ENCODE measurements at regions not wholly inside any gene's neighbourhood (a gene's known extent, or its start where the extent isn't known, plus 50 kb on each side); places are given as distances from the start of the nearest gene placed in this dataset.

- TF ChIP-seq, protein P1, sequence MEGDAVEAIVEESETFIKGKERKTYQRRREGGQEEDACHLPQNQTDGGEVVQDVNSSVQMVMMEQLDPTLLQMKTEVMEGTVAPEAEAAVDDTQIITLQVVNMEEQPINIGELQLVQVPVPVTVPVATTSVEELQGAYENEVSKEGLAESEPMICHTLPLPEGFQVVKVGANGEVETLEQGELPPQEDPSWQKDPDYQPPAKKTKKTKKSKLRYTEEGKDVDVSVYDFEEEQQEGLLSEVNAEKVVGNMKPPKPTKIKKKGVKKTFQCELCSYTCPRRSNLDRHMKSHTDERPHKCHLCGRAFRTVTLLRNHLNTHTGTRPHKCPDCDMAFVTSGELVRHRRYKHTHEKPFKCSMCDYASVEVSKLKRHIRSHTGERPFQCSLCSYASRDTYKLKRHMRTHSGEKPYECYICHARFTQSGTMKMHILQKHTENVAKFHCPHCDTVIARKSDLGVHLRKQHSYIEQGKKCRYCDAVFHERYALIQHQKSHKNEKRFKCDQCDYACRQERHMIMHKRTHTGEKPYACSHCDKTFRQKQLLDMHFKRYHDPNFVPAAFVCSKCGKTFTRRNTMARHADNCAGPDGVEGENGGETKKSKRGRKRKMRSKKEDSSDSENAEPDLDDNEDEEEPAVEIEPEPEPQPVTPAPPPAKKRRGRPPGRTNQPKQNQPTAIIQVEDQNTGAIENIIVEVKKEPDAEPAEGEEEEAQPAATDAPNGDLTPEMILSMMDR (conservative IDR thresholded peaks at IDR 0.05; ENCODE audit: low read depth, low read length), result no peak
- Histone ChIP-seq H2AFZ (ENCODE audit: low read depth) (no peak overlapping the region), H3K4me2 (no peak overlapping the region), H3K9ac (no peak overlapping the region), H3K27ac (no peak overlapping the region), H3K27me3 (ENCODE audit: insufficient read depth, low read depth) (no peaks in the 10 kb centered on the region), H3K4me3 (IDR thresholded peaks at IDR 0.05; ENCODE audit: insufficient read depth, low read depth, low read length) (no peak overlapping the region), H4K20me1 (ENCODE audit: insufficient read depth) (no peaks in the 10 kb centered on the region), H3K4me1 (ENCODE audit: low read depth, poor library complexity, severe bottlenecking) (no peaks in the 10 kb centered on the region), H3K36me3 (ENCODE audit: insufficient read depth) (no peaks in the 10 kb centered on the region), H3K79me2 (ENCODE audit: insufficient read depth, low read depth) (no peaks in the 10 kb centered on the region)
Measured at GRCh38 chr10:131697476-131698128, 203.2 kb upstream of the PPP2R2D start.

DNA sequence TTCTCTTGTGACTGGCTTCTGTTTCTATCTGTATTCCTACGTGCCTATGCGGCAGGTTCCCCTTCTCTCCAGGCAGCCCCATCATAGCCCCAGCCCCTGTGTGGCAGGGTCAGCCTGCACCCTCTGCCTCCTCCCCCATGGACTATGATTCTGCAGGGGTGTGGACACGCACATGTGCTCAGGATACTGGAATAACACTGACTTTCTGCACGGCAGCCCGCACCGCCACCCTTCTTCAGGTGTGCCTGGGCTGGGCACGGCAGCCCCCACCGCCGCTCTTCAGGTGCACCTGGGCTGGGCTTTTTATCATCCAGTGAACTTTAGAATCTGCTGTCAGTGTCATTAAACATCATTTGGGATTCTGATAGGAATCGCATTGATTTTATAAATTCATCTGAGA, 202.6 kb upstream of the PPP2R2D start:
- no peaks in the 10 kb centered on the region for H3K27me3 ChIP-seq (ENCODE audit: insufficient read depth, low read depth)
- no peak overlapping the region for H2AFZ ChIP-seq (ENCODE audit: low read depth)
- H3K9ac ChIP-seq, result no peak overlapping the region
- no peaks in the 10 kb centered on the region for H3K4me1 ChIP-seq (ENCODE audit: low read depth, poor library complexity, severe bottlenecking)
- no peak overlapping the region for H3K4me2 ChIP-seq
- no peak overlapping the region for H3K4me3 ChIP-seq (IDR thresholded peaks at IDR 0.05; ENCODE audit: insufficient read depth, low read depth, low read length)
- H3K79me2 ChIP-seq (ENCODE audit: insufficient read depth, low read depth), result no peaks in the 10 kb centered on the region
- no peaks in the 10 kb centered on the region for H4K20me1 ChIP-seq (ENCODE audit: insufficient read depth)
- no peaks in the 10 kb centered on the region for H3K36me3 ChIP-seq (ENCODE audit: insufficient read depth)
- TF ChIP-seq, protein P1 (conservative IDR thresholded peaks at IDR 0.05; ENCODE audit: low read depth, low read length), result no peak
- no peak overlapping the region for H3K27ac ChIP-seq

DNA sequence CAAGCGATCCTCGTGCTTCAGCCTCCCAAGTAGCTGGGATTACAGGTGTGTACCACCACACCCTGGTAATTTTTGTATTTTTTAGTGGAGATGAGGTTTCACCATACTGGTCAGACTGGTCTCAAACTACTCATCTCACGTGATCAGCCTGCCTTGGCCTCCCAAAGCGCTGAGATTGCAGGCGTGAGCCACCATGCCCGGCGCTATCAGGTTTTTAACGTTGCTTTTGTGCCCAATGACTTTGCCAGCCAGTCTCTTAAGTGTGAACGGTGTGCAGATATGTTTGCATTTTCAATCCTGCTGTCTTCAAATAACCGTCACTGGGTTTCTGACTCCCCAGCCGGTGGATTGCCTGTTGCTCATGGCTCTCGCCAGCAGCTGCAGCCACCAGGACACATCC, 201.8 kb upstream of the PPP2R2D start:
- H3K4me3 ChIP-seq (IDR thresholded peaks at IDR 0.05; ENCODE audit: insufficient read depth, low read depth, low read length), result no peak overlapping the region
- no peaks in the 10 kb centered on the region for H3K79me2 ChIP-seq (ENCODE audit: insufficient read depth, low read depth)
- TF ChIP-seq, protein P1 (conservative IDR thresholded peaks at IDR 0.05; ENCODE audit: low read depth, low read length), result no peak
- no peak overlapping the region for H3K27ac ChIP-seq
- H3K36me3 ChIP-seq (ENCODE audit: insufficient read depth), result no peaks in the 10 kb centered on the region
- no peaks in the 10 kb centered on the region for H3K4me1 ChIP-seq (ENCODE audit: low read depth, poor library complexity, severe bottlenecking)
- no peak overlapping the region for H3K4me2 ChIP-seq
- no peaks in the 10 kb centered on the region for H3K27me3 ChIP-seq (ENCODE audit: insufficient read depth, low read depth)
- no peak overlapping the region for H2AFZ ChIP-seq (ENCODE audit: low read depth)
- no peaks in the 10 kb centered on the region for H4K20me1 ChIP-seq (ENCODE audit: insufficient read depth)
- no peak overlapping the region for H3K9ac ChIP-seq

DNA sequence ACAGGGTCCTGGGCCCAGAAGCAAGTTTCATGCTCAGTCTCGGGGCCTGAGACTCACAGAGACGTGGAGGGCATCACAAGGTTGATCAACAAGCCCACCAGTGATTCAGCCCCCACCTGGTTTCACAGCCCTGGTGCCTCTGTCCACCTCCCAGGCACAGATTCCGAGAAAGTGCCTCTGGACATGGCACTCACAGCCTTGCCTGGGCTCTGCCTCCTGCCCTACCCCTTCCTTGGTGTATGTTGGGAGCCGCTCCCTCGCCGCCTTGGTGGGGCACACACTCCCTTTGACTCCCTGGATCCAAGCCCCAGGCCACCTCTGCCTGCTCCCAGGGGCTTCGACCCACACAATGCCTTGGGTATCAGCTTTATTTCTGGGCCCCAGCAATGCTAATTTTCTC, 200.8 kb upstream of the PPP2R2D start:
- no peak overlapping the region for H2AFZ ChIP-seq (ENCODE audit: low read depth)
- TF ChIP-seq, protein P1 (conservative IDR thresholded peaks at IDR 0.05; ENCODE audit: low read depth, low read length), result no peak

More for the DNA sequence above, 200.8 kb upstream of the PPP2R2D start:
- Histone ChIP-seq H3K79me2 (ENCODE audit: insufficient read depth, low read depth) (no peaks in the 10 kb centered on the region), H4K20me1 (ENCODE audit: insufficient read depth) (no peaks in the 10 kb centered on the region), H3K27ac (no peak overlapping the region), H3K4me3 (IDR thresholded peaks at IDR 0.05; ENCODE audit: insufficient read depth, low read depth, low read length) (no peak overlapping the region), H3K4me1 (ENCODE audit: low read depth, poor library complexity, severe bottlenecking) (no peaks in the 10 kb centered on the region), H3K4me2 (no peak overlapping the region), H3K27me3 (ENCODE audit: insufficient read depth, low read depth) (no peaks in the 10 kb centered on the region), H3K36me3 (ENCODE audit: insufficient read depth) (no peaks in the 10 kb centered on the region), H3K9ac (no peak overlapping the region)
